Fibroblast of lung (primary cell): ENCODE measurements at regions not wholly inside any gene's neighbourhood (a gene's known extent, or its start where the extent isn't known, plus 50 kb on each side); places are given as distances from the start of the nearest gene placed in this dataset.

Source experiments
- EZH2 ChIP-seq: IDR thresholded peaks from 2 replicates; pipeline ENCODE4 v1.5.1; 2012; ENCODE audit warnings: low read length, control low read depth, mild to moderate bottlenecking; ENCODE audit errors: missing control alignments
- TF ChIP-seq, protein P1 (sequence below), 2 donors: IDR thresholded peaks in 1 of 2; conservative IDR thresholded peaks in 1 of 2; 1 replicate in 1 of 2; 2 replicates in 1 of 2; pipeline ENCODE4 v1.5.1; 2011 to 2012; ENCODE audit warnings: low read length in 2 of 2, control low read depth in 1 of 2, inconsistent platforms in 1 of 2, low read depth in 1 of 2, mild to moderate bottlenecking in 1 of 2

DNA sequence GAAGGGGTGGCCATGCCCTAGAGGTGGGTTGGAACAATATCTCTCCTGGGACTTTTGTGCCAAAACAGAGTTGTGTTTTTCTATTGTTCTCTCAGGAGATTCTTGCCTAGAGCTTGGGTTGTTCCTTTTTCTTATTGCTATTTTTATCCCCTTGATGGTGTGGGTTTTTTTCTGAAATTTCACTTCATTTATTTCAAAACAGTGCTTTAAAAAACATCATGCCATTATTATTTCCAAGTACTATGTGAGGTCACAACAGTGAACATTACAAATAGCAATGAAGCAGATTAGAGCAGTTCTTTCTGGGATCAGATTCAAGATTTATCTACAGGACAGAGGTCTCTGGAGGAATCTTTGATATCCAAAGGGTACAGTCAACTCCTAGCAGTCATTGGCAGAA lies 76.6 kb downstream of the ACTBL2 start:
- no peak for TF ChIP-seq EZH2
- TF ChIP-seq, protein P1, sequence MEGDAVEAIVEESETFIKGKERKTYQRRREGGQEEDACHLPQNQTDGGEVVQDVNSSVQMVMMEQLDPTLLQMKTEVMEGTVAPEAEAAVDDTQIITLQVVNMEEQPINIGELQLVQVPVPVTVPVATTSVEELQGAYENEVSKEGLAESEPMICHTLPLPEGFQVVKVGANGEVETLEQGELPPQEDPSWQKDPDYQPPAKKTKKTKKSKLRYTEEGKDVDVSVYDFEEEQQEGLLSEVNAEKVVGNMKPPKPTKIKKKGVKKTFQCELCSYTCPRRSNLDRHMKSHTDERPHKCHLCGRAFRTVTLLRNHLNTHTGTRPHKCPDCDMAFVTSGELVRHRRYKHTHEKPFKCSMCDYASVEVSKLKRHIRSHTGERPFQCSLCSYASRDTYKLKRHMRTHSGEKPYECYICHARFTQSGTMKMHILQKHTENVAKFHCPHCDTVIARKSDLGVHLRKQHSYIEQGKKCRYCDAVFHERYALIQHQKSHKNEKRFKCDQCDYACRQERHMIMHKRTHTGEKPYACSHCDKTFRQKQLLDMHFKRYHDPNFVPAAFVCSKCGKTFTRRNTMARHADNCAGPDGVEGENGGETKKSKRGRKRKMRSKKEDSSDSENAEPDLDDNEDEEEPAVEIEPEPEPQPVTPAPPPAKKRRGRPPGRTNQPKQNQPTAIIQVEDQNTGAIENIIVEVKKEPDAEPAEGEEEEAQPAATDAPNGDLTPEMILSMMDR (conservative IDR thresholded peaks at IDR 0.05 in 1 of 2, IDR thresholded peaks at IDR 0.05 in 1 of 2; ENCODE audit: low read depth in 1 of 2, low read length in 2 of 2): no peak
